ENCODE measurements at regions not wholly inside any gene's neighbourhood (a gene's known extent, or its start where the extent isn't known, plus 50 kb on each side); places are given as distances from the start of the nearest gene placed in this dataset.

DNA sequence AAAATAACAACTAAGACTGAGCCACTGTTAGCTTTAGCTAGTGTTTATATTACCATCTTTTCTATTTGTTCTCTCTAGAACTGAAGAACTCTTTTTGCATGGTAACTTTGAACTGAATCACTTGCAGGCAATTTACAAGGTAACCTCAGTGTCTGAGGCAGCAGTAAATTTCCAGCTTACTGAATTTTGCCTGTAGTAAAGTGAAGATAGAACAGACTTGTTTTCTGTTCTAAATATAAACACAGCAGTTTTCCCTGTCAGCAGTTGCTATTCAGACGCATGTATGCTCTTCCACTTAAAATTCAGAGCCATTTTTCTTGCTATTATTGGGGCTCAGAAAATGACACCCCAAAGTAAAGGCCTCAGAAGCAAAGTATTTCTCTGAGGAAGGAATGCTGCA, 974.0 kb upstream of the GJE1 start:
- Histone ChIP-seq H3K4me2 (ENCODE audit: insufficient read depth, low read length) (no peak overlapping the region), H3K4me1 (replicated peaks in 1 of 2; ENCODE audit: control insufficient read depth in 2 of 2, insufficient read depth in 2 of 2, low read length in 2 of 2) (no peaks in the 10 kb centered on the region), H3K9ac (ENCODE audit: insufficient read depth in 1 of 2, low read depth in 2 of 2, low read length in 2 of 2) (no peak overlapping the region), H3K79me2 (ENCODE audit: control insufficient read depth, insufficient read depth, low read length) (no peaks in the 10 kb centered on the region), H3K9me3 (replicated peaks; ENCODE audit: control insufficient read depth, insufficient read depth, low read depth, low read length) (no peaks in the 10 kb centered on the region; the same call in none of the 2 replicates), H4K20me1 (replicated peaks; ENCODE audit: control insufficient read depth, insufficient read depth, low read length) (no peaks in the 10 kb centered on the region), H3K36me3 (ENCODE audit: control insufficient read depth, insufficient read depth, low read length) (no peaks in the 10 kb centered on the region), H3K4me3 (no peak overlapping the region), H3K9me1 (ENCODE audit: control insufficient read depth, insufficient read depth, low read length) (no peaks in the 10 kb centered on the region), H3K27ac (ENCODE audit: extremely low read depth, low read depth, low read length) (no peak overlapping the region), H2AFZ (ENCODE audit: low read depth, low read length) (no peak overlapping the region), H3K27me3 (ENCODE audit: control insufficient read depth in 2 of 2, insufficient read depth in 2 of 2, low read length in 2 of 2) (no peaks in the 10 kb centered on the region)
- BruUV-seq (replicated peaks): no TSS peak
- intact Hi-C loops (cut with micrococcal nuclease): no loop called here
- CTCF ChIA-PET (ENCODE audit: low intra/inter-chr PET ratio): no interaction called here
- TF ChIP-seq, protein P1, sequence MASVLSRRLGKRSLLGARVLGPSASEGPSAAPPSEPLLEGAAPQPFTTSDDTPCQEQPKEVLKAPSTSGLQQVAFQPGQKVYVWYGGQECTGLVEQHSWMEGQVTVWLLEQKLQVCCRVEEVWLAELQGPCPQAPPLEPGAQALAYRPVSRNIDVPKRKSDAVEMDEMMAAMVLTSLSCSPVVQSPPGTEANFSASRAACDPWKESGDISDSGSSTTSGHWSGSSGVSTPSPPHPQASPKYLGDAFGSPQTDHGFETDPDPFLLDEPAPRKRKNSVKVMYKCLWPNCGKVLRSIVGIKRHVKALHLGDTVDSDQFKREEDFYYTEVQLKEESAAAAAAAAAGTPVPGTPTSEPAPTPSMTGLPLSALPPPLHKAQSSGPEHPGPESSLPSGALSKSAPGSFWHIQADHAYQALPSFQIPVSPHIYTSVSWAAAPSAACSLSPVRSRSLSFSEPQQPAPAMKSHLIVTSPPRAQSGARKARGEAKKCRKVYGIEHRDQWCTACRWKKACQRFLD (CRISPR knock-in tag; IDR thresholded peaks at IDR 0.05): no peak
- TF ChIP-seq TAF9B (IDR thresholded peaks at IDR 0.05; ENCODE audit: partially characterized antibody) (no peak), ZKSCAN8 (CRISPR knock-in tag; IDR thresholded peaks at IDR 0.05) (no peak), JUNB (CRISPR knock-in tag; conservative IDR thresholded peaks at IDR 0.05) (no peak)
- POLR2A ChIA-PET: no interaction called here
- DNase-seq (ENCODE audit: extremely low read depth in 1 of 4, low spot score in 3 of 4) (no peak), ATAC-seq (no peak), FAIRE-seq (no peak)
- WGBS (ENCODE audit: insufficient coverage, low coverage, missing lambda C conversion rate): 0% methylated on average over 1 of the region's 1 CpG
- in situ Hi-C loops (cut with MboI): no loop called here

DNA sequence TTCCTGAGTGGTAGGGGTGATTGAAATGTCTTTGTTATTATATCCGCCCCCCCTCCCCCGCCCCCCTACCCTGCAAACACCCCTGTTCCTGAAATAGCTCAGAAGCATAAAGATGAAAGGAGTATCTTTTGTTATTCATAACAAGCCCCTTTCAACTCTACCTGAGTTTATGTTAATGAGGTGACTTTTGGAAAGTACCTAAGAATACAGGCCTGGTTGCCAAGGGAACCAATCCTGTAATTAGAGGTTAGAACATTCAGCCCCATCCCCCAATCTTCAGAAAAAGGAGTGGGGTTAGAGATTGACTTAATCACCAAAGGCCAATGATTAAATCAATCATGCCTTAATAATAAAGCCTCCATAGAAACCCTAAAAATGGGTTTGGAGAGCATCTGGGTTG, 979.2 kb upstream of the GJE1 start:
- H4K20me1 ChIP-seq (replicated peaks; ENCODE audit: control insufficient read depth, insufficient read depth, low read length): no peaks in the 10 kb centered on the region
- no peak overlapping the region for H3K4me2 ChIP-seq (ENCODE audit: insufficient read depth, low read length)
- WGBS (ENCODE audit: insufficient coverage, low coverage, missing lambda C conversion rate): 0% methylated on average over 2 of the region's 2 CpGs
- H3K36me3 ChIP-seq (ENCODE audit: control insufficient read depth, insufficient read depth, low read length): no peaks in the 10 kb centered on the region
- H3K9me3 ChIP-seq (replicated peaks; ENCODE audit: control insufficient read depth, insufficient read depth, low read depth, low read length): peaks cover 2% of the 10 kb centered on the region
- ChIA-PET POLR2A (no interaction called here), CTCF (ENCODE audit: low intra/inter-chr PET ratio) (no interaction called here)
- H3K27ac ChIP-seq (ENCODE audit: extremely low read depth, low read depth, low read length): no peak overlapping the region
- no peak for FAIRE-seq
- H3K9me1 ChIP-seq (ENCODE audit: control insufficient read depth, insufficient read depth, low read length): no peaks in the 10 kb centered on the region
- BruUV-seq (replicated peaks): no TSS peak
- no peak overlapping the region for H3K4me3 ChIP-seq
- intact Hi-C loops (cut with micrococcal nuclease): no loop called here
- TF ChIP-seq ZZZ3 (IDR thresholded peaks at IDR 0.05): no peak
- H3K4me1 ChIP-seq (replicated peaks in 1 of 2; ENCODE audit: control insufficient read depth in 2 of 2, insufficient read depth in 2 of 2, low read length in 2 of 2): no peaks in the 10 kb centered on the region
- H3K9ac ChIP-seq (ENCODE audit: insufficient read depth in 1 of 2, low read depth in 2 of 2, low read length in 2 of 2): no peak overlapping the region
- no peak for DNase-seq (ENCODE audit: extremely low read depth in 1 of 4, low spot score in 3 of 4)
- in situ Hi-C loops (cut with MboI): no loop called here
- H2AFZ ChIP-seq (ENCODE audit: low read depth, low read length): no peak overlapping the region
- H3K27me3 ChIP-seq (ENCODE audit: control insufficient read depth in 2 of 2, insufficient read depth in 2 of 2, low read length in 2 of 2): no peaks in the 10 kb centered on the region
- no peaks in the 10 kb centered on the region for H3K79me2 ChIP-seq (ENCODE audit: control insufficient read depth, insufficient read depth, low read length)
- no peak for ATAC-seq

All from K562 (cell line).